MG63 (cell line): ENCODE measurements at regions not wholly inside any gene's neighbourhood (a gene's known extent, or its start where the extent isn't known, plus 50 kb on each side); places are given as distances from the start of the nearest gene placed in this dataset.
"Not testable (repeated sequence)": the region's sequence is repeated elsewhere in the genome, so short reads cannot be mapped to it uniquely, and the experiment has no call there.

Experiments
- DNase-seq: peaks from one replicate; pipeline ENCODE4 v3.0.0-alpha.2; 2020
- H3K27me3 ChIP-seq: fragments of 250-450 bp; sonication (Bioruptor Pico); 2 replicates; pipeline ENCODE4 v1.5.1; 2020; ENCODE audit warnings: mild to moderate bottlenecking, moderate library complexity
- H3K36me3 ChIP-seq: fragments of 250-450 bp; sonication (Bioruptor Pico); 2 replicates; pipeline ENCODE4 v1.5.1; 2020; ENCODE audit warnings: mild to moderate bottlenecking, moderate library complexity
- H3K4me3 ChIP-seq: fragments of 250-450 bp; sonication (Bioruptor Pico); 2 replicates; pipeline ENCODE4 v1.5.1; 2020; ENCODE audit warnings: mild to moderate bottlenecking, moderate library complexity
- H3K9me3 ChIP-seq: fragments of 250-450 bp; sonication (Bioruptor Pico); 2 replicates; pipeline ENCODE4 v1.5.1; 2020; ENCODE audit warnings: mild to moderate bottlenecking, moderate library complexity

DNA sequence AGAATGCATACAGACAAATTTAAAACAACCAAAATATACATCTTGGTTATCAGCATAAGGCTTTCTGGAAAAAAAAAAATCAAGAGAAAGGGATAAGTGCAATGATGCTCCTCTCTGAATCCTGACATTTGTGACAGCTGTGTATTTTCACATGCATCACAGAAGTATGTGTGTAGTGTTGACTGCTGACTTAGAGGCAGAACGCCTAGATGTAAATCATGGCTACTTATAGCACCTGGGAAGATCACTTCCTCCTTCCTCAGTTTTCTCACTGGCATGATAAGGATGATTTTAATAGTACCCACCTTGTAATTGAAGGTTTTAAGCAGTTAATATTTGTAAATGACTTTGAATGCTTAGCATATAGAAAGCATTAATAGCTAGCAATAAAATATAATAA is 112.5 kb downstream of the MRPL39 start:
- Histone ChIP-seq H3K36me3 (no peaks in the 10 kb centered on the region), H3K9me3 (no peaks in the 10 kb centered on the region), H3K27me3 (no peaks in the 10 kb centered on the region), H3K4me3 (no peak overlapping the region)
- DNase-seq = no peak

DNA sequence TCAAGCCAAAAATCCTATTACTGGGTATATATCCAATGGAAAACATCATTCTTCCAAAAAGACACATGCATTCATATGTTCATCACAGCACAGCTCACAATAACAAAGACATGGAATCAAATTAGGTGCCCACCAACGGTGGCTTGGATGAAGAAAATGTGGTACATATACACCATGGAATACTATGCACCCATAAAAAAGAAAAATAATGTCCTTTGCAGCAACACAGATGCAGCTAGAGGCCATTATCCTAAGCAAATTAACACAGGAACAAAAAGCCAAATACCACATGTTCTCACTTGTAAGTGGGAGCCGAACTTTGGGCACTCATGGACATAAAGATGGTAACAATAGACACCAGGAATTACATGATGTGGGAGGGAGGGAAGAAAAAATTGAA is 113.6 kb downstream of the MRPL39 start:
- Histone ChIP-seq H3K9me3 (no peaks in the 10 kb centered on the region), H3K27me3 (no peaks in the 10 kb centered on the region), H3K4me3 (no peak overlapping the region), H3K36me3 (no peaks in the 10 kb centered on the region)
- no peak for DNase-seq

DNA sequence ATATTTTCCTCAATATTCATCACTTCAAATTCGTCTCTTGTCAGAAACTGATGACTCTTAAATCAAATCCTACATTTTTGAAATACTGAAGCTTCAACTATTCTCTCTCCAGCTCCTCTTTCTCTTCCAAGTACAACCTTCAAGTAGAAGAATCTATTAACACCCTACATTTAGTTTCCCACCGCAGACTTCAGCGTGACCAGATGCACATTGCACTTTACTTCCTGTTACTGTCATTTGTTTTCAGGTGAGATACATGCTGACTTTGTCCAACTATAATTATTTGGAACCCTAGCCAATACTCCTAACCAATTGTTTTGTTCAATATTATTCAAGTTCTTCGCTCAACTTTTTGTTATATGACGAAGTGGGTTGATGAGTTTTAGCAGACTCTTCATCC is 116.0 kb downstream of the MRPL39 start:
- Histone ChIP-seq H3K36me3 (no peaks in the 10 kb centered on the region), H3K27me3 (no peaks in the 10 kb centered on the region)
- no peak for DNase-seq

DNA sequence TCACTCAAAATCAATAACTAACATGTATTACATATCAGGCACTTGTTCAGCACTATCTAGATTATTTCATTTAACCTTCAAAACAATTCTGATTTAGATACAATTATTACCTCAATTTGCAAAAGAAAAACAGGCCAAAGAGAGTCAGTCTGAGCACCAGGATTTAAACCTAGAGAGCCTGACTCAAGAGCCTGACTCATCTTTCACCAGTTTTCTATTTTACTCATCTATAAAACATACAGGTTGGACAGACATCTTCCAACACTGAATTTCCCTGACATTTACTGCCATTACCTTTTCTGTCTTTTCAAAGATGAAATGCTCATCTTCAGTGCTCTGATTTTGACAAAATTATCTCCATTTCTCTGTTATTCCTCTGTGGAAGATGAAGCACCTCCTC is 116.5 kb downstream of the MRPL39 start:
- Histone ChIP-seq H3K4me3 (no peak overlapping the region), H3K9me3 (no peaks in the 10 kb centered on the region), H3K36me3 (no peaks in the 10 kb centered on the region), H3K27me3 (no peaks in the 10 kb centered on the region)
- DNase-seq = no peak

More for the DNA sequence above, 116.0 kb downstream of the MRPL39 start:
- Histone ChIP-seq H3K9me3 (no peaks in the 10 kb centered on the region), H3K4me3 (no peak overlapping the region)

DNA sequence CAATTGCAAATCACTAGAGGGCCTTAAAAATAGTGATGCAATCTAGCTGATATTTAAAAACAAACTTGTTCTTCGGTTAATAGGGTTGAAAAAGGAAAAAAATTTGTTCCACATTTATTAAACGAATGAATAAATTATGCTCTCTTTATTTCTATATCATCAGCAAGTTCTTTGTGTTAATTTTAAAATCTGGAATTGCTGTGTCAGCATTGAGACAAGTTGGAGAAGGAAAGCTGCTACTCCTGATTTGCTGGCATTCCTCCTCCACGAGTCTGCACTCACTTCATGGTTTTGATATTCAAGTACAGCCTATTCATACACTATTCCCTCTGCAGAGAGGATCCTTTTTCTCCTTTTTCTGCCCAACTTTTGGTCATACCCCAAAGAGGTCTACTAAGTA is 117.6 kb downstream of the MRPL39 start:
- Histone ChIP-seq H3K4me3 (no peak overlapping the region), H3K36me3 (no peaks in the 10 kb centered on the region), H3K9me3 (no peaks in the 10 kb centered on the region), H3K27me3 (no peaks in the 10 kb centered on the region)
- no peak for DNase-seq

DNA sequence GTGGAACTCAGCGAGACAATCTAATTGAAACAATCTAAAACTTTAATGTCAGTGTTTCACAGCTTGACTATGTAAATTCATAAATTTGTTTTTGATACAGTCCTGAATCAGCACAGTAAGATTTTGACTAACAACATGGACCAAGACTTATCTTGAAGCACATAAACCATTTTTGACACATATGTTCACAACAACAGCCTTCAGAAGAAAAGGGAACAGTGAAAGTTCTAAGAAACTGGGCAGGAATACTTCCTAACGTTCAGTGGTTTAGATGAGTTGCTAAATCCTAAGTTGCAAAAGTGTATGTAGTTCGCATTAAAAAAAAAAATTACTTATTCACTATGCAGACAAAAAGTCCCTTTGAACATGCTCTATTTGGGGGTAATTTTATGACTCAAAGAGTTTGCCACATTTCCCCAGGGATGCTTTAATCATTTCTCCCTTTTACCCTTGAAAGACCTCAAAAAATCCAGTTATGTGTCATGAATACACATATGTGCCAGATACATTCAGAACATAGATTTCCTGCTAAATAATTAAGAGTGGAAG is 120.2 kb downstream of the MRPL39 start:
- Histone ChIP-seq H3K36me3 (no peaks in the 10 kb centered on the region), H3K4me3 (no peak overlapping the region), H3K27me3 (no peaks in the 10 kb centered on the region), H3K9me3 (peaks cover 2% of the 10 kb centered on the region; the same call in 1 of the 2 replicates)
- no peak for DNase-seq

DNA sequence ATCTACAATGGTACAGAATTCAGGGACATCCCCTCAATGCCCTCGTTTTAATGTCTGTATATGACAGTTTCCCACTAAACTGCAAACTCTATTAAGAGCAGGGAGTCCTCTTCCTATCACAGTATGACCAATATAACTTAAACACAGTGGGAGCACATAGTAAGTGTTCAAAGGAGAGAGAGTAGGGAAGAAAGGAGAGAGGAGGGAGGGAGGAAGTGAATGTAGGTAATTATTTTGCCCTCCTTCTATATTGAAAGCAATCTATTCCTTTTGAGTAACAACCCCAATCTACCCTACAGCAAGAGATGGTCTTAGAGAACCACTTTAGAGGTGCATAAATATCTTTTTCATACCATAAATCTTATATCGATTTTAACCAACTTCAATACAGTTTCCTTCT is 121.4 kb downstream of the MRPL39 start:
- no peak overlapping the region for H3K4me3 ChIP-seq
- H3K36me3 ChIP-seq = no peaks in the 10 kb centered on the region
- H3K9me3 ChIP-seq = peaks cover 4% of the 10 kb centered on the region; the same call in 1 of the 2 replicates
- DNase-seq = no peak
- H3K27me3 ChIP-seq = no peaks in the 10 kb centered on the region

DNA sequence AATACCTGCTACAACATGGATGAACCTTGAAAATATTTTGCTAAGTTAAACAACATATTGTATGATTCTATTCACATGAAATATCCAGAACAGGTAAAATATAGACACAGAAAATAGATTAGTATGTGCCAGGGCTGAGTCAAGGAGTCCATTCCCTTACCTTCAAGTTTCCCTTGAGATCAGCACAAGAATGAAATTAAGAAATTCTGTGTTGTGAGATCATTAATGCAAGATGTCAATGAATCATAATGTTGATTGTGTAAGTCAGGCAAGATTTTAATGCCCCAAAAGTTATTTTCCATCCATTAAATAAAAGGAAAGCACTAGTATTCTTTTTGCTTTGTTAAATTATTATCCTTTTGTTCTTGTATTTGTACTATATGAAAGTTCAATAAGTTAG is 139.4 kb downstream of the MRPL39 start:
- no peak for DNase-seq
- Histone ChIP-seq H3K4me3 (no peak overlapping the region), H3K9me3 (no peaks in the 10 kb centered on the region), H3K36me3 (no peaks in the 10 kb centered on the region), H3K27me3 (no peaks in the 10 kb centered on the region)

DNA sequence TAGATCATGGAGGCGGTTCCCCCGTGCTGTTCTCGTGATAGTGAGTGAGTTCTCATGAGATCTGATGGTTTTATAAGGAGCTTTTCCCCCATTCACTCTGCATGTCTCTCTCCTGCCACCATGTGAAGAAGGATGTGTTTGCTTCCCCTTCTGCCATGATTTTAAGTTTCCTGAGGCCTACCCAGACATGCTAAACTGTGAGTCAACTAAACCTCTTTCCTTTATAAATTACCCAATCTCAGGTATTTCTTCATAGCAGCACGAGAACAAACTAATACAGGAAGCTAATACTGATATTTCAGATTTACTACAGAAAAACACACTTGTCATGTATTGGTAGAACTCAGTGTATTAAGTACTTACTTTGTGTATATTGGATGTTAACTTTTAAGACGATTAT is 140.2 kb downstream of the MRPL39 start:
- DNase-seq, H3K36me3 ChIP-seq, H3K9me3 ChIP-seq, H3K27me3 ChIP-seq, H3K4me3 ChIP-seq: not testable (repeated sequence)

DNA sequence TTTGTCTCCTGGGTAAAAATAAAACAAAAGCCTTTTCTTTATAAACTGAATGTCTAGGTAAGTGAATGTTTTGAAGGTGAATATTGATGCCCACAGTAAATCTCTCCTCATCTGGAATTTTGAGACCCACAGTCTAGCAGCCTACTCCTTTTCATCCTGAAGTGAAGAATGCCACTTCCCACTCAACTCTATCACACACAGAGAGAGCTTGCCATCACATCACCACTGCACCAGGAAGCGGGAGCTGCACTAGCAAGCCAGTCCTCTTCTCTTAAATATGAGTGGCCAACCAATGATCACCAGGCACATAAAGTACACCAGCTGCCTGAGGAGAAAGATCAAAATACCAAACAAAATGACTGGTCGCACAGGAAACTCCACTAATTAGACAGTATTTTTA is 140.8 kb downstream of the MRPL39 start:
- H3K36me3 ChIP-seq = no peaks in the 10 kb centered on the region
- no peaks in the 10 kb centered on the region for H3K9me3 ChIP-seq
- DNase-seq = no peak
- no peak overlapping the region for H3K4me3 ChIP-seq
- no peaks in the 10 kb centered on the region for H3K27me3 ChIP-seq

DNA sequence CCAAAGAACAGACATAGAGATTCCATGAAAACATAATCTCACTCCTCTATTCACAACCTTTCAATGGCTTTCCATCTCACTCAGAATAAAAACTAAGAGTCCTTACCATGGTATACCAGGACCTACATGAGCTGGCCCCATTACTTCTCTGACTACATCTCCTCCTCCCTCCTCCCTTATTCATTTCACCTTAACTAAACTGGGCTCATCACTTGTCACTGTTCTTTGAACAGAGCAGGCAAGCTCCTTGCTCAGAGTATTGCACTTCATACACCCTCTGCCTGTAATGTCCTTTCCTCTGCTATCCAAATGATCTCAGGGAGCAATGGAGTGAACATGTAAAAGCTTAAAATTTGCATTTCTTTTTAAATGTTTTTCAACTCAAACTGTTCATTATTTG is 142.0 kb downstream of the MRPL39 start:
- H3K36me3 ChIP-seq = no peaks in the 10 kb centered on the region
- no peaks in the 10 kb centered on the region for H3K9me3 ChIP-seq
- no peak for DNase-seq
- no peak overlapping the region for H3K4me3 ChIP-seq
- no peaks in the 10 kb centered on the region for H3K27me3 ChIP-seq

DNA sequence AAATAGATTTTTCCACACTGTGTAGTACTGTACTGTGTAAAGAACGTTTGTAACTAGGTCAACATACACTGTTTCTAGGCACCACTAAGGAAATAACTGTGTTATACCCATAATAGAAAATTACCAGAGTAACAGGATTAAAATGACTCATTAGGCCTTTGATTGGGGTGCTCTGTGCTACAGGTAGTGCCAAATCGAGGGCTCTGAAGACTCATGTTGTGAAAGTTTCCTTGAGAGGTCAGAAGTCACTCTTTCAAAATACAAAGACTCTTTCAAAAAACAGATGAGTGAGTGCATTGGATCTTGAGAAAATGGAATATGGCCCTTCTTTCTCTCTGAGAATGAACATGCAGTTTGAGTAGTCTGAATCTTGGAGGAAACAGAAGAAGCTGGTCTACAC is 143.0 kb downstream of the MRPL39 start:
- Histone ChIP-seq H3K36me3 (no peaks in the 10 kb centered on the region), H3K27me3 (no peaks in the 10 kb centered on the region), H3K9me3 (no peaks in the 10 kb centered on the region), H3K4me3 (no peak overlapping the region)
- no peak for DNase-seq

DNA sequence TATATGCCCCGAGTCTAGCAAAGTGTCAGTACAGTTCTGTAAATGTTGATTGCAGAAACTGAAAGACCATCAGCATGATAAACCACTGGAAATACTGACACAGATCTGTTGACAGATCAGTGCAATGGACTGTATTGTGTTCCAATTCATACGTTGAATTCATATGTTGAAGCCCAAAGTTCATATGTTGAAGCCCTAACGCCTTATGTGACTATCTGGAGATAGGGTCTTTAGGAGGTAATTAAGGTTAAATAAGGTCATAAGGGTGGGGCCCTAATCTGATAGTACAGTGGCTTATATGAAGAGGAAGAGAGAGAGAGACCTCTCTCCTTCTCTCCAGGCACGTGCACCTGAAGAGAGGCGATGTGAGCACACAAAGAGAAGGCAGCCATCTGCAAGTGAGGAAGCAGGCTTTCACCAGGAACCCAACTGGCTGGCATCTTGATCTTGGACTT is 144.7 kb downstream of the MRPL39 start:
- Histone ChIP-seq H3K4me3 (no peak overlapping the region), H3K27me3 (no peaks in the 10 kb centered on the region), H3K36me3 (no peaks in the 10 kb centered on the region), H3K9me3 (no peaks in the 10 kb centered on the region)
- DNase-seq = no peak

DNA sequence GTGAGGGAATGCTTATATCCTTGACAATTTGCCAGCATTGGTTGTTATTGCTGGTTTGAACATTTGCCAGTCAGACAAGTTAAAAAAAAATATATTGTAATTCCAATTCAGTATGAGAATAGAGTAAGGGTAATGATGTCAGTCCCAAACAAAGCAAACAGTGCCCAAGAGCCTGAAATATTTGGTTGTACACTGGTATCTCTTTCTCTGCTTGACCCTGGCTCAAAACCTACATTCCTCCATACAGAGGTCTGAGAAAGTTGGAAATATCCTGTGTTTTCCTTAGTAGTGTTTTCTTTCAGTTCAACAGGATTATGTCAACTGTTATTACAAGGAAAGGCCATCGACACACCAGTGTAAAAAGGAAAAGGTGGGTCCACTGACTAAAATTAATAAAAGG is 145.6 kb downstream of the MRPL39 start:
- H3K27me3 ChIP-seq = no peaks in the 10 kb centered on the region
- no peaks in the 10 kb centered on the region for H3K9me3 ChIP-seq
- no peak overlapping the region for H3K4me3 ChIP-seq
- no peaks in the 10 kb centered on the region for H3K36me3 ChIP-seq
- no peak for DNase-seq

DNA sequence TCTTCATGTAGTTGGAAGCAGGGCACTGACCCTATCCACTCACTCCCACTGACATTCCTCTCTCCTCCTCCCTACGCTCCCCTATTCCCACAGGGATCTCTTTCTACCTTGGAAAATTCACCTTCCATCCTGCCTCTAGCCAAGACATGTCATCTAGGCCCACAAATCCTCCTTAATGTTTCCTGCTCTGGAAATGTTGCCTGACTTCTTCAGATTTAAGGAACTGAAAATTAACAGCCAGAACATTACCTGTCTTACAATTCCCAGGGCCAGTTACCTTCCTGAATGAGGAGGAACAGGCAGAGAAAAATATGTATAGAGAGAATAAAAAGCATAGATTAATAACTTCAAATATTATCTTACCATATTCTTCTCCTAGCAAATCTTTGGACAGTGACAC is 147.3 kb downstream of the MRPL39 start:
- no peaks in the 10 kb centered on the region for H3K27me3 ChIP-seq
- no peaks in the 10 kb centered on the region for H3K9me3 ChIP-seq
- no peak for DNase-seq
- H3K36me3 ChIP-seq = no peaks in the 10 kb centered on the region
- H3K4me3 ChIP-seq = no peak overlapping the region

DNA sequence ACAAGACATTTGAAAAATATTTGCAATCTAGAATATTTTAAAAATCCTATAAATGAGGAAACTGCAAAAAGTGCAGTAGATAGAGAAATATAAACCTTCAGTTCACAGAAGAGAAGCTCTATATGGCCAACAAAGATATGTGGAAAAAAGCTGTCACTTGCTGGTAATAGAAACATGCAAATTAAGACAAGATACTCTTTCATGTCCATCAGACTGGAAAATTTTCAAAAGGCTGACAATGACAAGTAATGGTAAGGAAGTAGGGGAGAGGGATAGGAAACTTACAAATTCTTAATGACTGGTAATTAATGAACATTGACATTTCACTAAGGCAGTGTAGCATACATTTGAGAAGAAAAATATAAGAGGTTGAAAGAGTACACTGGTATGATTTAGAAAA is 147.9 kb downstream of the MRPL39 start:
- no peaks in the 10 kb centered on the region for H3K36me3 ChIP-seq
- H3K9me3 ChIP-seq = no peaks in the 10 kb centered on the region
- no peaks in the 10 kb centered on the region for H3K27me3 ChIP-seq
- no peak overlapping the region for H3K4me3 ChIP-seq
- DNase-seq = no peak

DNA sequence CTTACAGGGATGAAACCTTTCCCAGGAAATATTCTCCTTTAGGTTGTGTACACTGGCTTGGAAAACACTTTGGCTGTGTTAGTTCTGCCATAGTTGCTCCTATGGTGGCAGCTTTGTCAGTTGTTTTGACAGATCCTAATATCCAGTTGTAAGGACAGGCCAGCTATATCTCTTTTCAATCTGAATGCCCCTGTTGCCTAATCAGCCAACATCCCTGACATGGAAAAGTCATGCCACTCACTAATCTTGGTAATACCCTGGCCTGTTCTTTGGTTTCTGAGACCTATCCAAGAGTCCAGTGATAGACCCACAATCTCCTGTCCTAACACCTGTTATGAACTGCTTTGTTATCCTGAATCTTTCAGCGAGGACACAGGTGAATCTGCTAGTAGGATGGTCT is 148.8 kb downstream of the MRPL39 start:
- no peak overlapping the region for H3K4me3 ChIP-seq
- H3K27me3 ChIP-seq = no peaks in the 10 kb centered on the region
- no peaks in the 10 kb centered on the region for H3K36me3 ChIP-seq
- no peaks in the 10 kb centered on the region for H3K9me3 ChIP-seq
- no peak for DNase-seq

DNA sequence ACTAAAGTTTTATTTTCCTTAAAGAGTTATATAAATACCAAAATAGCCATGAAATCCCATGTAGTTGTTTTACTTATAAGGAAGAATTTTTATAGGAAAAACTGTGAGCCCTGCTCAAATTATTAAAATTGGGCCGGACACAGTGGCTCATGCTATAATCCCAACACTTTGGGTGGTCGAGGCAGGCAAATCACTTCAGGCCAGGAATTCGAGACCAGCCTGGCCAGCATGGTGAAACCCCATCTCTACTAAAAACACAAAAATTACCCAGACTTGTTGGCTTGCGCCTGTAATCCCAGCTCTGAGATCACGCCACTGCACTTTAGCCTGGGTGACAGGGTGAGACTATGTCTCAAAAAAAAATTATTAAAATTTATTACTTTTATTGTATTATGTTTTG is 149.3 kb downstream of the MRPL39 start:
- Histone ChIP-seq H3K4me3 (no peak overlapping the region), H3K27me3 (no peaks in the 10 kb centered on the region), H3K36me3 (no peaks in the 10 kb centered on the region), H3K9me3 (no peaks in the 10 kb centered on the region)
- DNase-seq = no peak

DNA sequence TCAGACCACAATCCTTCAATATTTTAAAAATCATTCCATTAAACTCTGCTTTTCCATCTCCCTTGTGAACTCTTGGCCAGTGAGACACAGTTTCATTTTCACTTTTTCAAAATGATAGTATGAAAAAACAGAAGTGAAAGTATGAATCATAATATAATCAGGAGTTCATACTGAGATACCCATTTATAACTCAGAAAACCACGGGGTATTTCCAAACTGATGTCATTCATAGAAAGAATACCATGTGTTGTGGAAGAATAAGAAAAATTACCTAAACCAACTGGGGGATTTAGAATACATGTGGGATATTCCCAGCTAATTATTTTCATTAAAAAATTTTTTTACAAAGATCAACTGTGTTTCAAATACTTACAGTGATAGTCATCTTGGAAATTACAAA is 149.9 kb downstream of the MRPL39 start:
- peak overlapping the region; percentile 20 for H3K4me3 ChIP-seq
- no peak for DNase-seq
- no peaks in the 10 kb centered on the region for H3K27me3 ChIP-seq
- H3K36me3 ChIP-seq = no peaks in the 10 kb centered on the region
- H3K9me3 ChIP-seq = no peaks in the 10 kb centered on the region
